Neural progenitor cell (in vitro differentiated cells): ENCODE measurements at regions not wholly inside any gene's neighbourhood (a gene's known extent, or its start where the extent isn't known, plus 50 kb on each side); places are given as distances from the start of the nearest gene placed in this dataset.

ENCODE experiments used
- DNase-seq: peaks from one replicate; pipeline ENCODE4 v3.0.0-alpha.2; 2016; ENCODE audit warnings: low spot score
- H2AFZ ChIP-seq: fragments of 200-600 bp; sonication (generic); replicated peaks from 2 replicates; pipeline ENCODE4 v1.6.1; 2016; ENCODE audit warnings: antibody characterized with exemption
- H3F3A ChIP-seq: fragments of 200-600 bp; sonication (generic); 2 replicates; pipeline ENCODE4 v1.6.1; 2016; ENCODE audit warnings: antibody characterized with exemption, low read depth
- H3K27ac ChIP-seq: fragments of 200-600 bp; sonication (generic); 2 replicates; pipeline ENCODE4 v1.5.1; 2016; ENCODE audit warnings: mild to moderate bottlenecking
- H3K27me3 ChIP-seq: fragments of 200-600 bp; sonication (generic); 2 replicates; pipeline ENCODE4 v1.6.1; 2016; ENCODE audit warnings: mild to moderate bottlenecking, moderate library complexity
- H3K36me3 ChIP-seq: fragments of 200-600 bp; sonication (generic); 2 replicates; pipeline ENCODE4 v1.5.1; 2016
- H3K4me1 ChIP-seq: fragments of 200-600 bp; sonication (generic); 2 replicates; pipeline ENCODE4 v1.6.1; 2016; ENCODE audit warnings: mixed run types
- H3K4me2 ChIP-seq: fragments of 200-600 bp; sonication (generic); 2 replicates; pipeline ENCODE4 v1.6.1; 2016
- H3K4me3 ChIP-seq: fragments of 200-600 bp; sonication (generic); 2 replicates; pipeline ENCODE4 v1.5.1; 2016
- H3K79me2 ChIP-seq: fragments of 200-600 bp; sonication (generic); 2 replicates; pipeline ENCODE4 v1.6.1; 2016; ENCODE audit warnings: low read depth
- H3K9ac ChIP-seq: fragments of 200-600 bp; sonication (generic); 2 replicates; pipeline ENCODE4 v1.6.1; 2016
- H3K9me3 ChIP-seq: fragments of 200-600 bp; sonication (generic); 2 replicates; pipeline ENCODE4 v1.5.1; 2016; ENCODE audit warnings: low read depth
- H4K20me1 ChIP-seq: fragments of 200-600 bp; sonication (generic); 2 replicates; pipeline ENCODE4 v1.6.1; 2016; ENCODE audit warnings: low read depth
- H3K27ac Mint-ChIP-seq: 3 replicates; pipeline ENCODE4 v1.8.0; 2021; ENCODE audit warnings: mixed read lengths
- H3K27me3 Mint-ChIP-seq: 2 replicates; pipeline ENCODE4 v1.8.0; 2022; ENCODE audit warnings: low read depth, mild to moderate bottlenecking, inconsistent platforms, moderate library complexity, mixed read lengths; ENCODE audit not compliant: insufficient read depth
- H3K36me3 Mint-ChIP-seq: 3 replicates; pipeline ENCODE4 v1.8.0; 2021; ENCODE audit warnings: mixed read lengths
- H3K4me1 Mint-ChIP-seq: 3 replicates; pipeline ENCODE4 v1.8.0; 2021; ENCODE audit warnings: mixed read lengths
- H3K4me3 Mint-ChIP-seq: 3 replicates; pipeline ENCODE4 v1.8.0; 2021; ENCODE audit warnings: mild to moderate bottlenecking, moderate library complexity, mixed read lengths
- H3K9me3 Mint-ChIP-seq: 3 replicates; pipeline ENCODE4 v1.8.0; 2020; ENCODE audit warnings: mixed read lengths
- EZH2 ChIP-seq: fragments of 200-600 bp; sonication (generic); IDR thresholded peaks from 2 replicates; pipeline ENCODE4 v1.6.1; 2017; ENCODE audit warnings: antibody characterized with exemption, mild to moderate bottlenecking, moderate library complexity
- EZH2phosphoT487 ChIP-seq: fragments of 200-600 bp; sonication (generic); IDR thresholded peaks from 2 replicates; pipeline ENCODE4 v1.6.1; 2017; ENCODE audit warnings: antibody characterized with exemption
- TF ChIP-seq, protein P1 (sequence below): fragments of 200-600 bp; sonication (generic); IDR thresholded peaks from 2 replicates; pipeline ENCODE4 v1.5.1; 2017; ENCODE audit warnings: antibody characterized with exemption, mild to moderate bottlenecking

DNA sequence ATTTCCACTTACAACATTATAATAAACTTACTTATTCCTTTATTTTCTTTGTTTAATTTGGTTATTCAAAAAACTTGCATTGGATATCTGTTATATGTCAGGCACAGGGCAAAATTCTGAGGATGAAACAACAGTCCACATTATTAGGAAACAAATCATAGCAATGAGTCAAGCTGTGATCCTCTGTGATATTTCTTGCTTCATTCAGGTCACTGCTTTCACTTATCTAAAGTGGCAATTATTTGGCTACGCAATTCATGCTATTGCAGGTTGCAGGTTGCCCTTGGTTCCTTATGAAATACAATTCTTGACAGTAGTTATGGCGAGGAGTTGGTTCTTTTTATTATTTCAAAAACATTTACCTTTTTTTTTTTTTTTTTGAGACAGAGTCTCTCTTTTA lies 66.4 kb upstream of the CNTN6 start:
- Histone ChIP-seq H3K4me2 (no peak overlapping the region), H3K9me3 (no peaks in the 10 kb centered on the region), H3K4me3 (no peak overlapping the region), H3K4me1 (no peaks in the 10 kb centered on the region), H3K36me3 (no peaks in the 10 kb centered on the region), H3K27me3 (no peaks in the 10 kb centered on the region), H3K79me2 (no peaks in the 10 kb centered on the region), H4K20me1 (no peaks in the 10 kb centered on the region), H3K27ac (no peak overlapping the region), H3K9ac (no peak overlapping the region), H2AFZ (no peak overlapping the region), H3F3A (no peaks in the 10 kb centered on the region)
- no peak for DNase-seq
- Mint-ChIP-seq H3K27me3 (peaks cover 3% of the 10 kb centered on the region), H3K4me3 (no peak overlapping the region), H3K4me1 (no peaks in the 10 kb centered on the region), H3K9me3 (no peaks in the 10 kb centered on the region), H3K27ac (no peak overlapping the region), H3K36me3 (no peaks in the 10 kb centered on the region)
- TF ChIP-seq, protein P1, sequence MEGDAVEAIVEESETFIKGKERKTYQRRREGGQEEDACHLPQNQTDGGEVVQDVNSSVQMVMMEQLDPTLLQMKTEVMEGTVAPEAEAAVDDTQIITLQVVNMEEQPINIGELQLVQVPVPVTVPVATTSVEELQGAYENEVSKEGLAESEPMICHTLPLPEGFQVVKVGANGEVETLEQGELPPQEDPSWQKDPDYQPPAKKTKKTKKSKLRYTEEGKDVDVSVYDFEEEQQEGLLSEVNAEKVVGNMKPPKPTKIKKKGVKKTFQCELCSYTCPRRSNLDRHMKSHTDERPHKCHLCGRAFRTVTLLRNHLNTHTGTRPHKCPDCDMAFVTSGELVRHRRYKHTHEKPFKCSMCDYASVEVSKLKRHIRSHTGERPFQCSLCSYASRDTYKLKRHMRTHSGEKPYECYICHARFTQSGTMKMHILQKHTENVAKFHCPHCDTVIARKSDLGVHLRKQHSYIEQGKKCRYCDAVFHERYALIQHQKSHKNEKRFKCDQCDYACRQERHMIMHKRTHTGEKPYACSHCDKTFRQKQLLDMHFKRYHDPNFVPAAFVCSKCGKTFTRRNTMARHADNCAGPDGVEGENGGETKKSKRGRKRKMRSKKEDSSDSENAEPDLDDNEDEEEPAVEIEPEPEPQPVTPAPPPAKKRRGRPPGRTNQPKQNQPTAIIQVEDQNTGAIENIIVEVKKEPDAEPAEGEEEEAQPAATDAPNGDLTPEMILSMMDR = no peak
- TF ChIP-seq EZH2 (no peak), EZH2phosphoT487 (no peak)

DNA sequence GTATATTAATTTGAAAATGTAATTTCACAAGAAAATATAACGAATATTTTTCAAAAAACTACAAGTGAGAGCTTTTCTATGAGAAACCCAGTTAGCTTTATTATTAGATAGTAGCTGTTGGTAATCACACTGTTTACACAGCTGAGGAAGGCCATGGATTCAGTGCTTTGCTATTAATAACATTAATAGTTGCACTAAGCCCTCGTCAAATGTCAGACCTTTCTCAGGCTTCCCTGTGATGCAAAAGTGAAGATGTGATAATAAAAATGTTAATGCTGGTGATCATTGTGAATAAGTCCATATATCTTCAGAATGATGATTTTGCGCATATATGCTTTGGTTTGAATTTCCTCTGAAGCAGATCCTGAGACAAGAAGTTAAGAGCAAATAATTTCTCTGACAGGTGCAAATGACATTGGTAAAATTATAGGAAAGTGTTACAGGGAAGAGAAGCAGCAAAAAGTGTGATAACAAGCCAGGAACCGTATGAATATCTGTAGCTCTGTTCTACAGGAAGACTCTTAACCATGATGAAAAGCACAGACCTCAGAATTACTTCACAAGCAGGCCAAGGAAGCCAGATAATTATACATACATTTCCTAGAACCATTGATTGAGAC lies 56.5 kb upstream of the CNTN6 start:
- Mint-ChIP-seq H3K27ac (no peak overlapping the region), H3K36me3 (no peaks in the 10 kb centered on the region), H3K9me3 (peaks cover 3% of the 10 kb centered on the region), H3K4me3 (no peak overlapping the region), H3K4me1 (no peaks in the 10 kb centered on the region), H3K27me3 (no peaks in the 10 kb centered on the region)
- Histone ChIP-seq H3K9ac (no peak overlapping the region), H2AFZ (no peak overlapping the region), H3K79me2 (no peaks in the 10 kb centered on the region), H3K4me3 (no peak overlapping the region), H3K4me1 (no peaks in the 10 kb centered on the region), H3K36me3 (no peaks in the 10 kb centered on the region), H3K9me3 (peaks cover 5% of the 10 kb centered on the region), H3K4me2 (no peak overlapping the region), H3F3A (no peaks in the 10 kb centered on the region), H3K27me3 (no peaks in the 10 kb centered on the region), H3K27ac (no peak overlapping the region), H4K20me1 (no peaks in the 10 kb centered on the region)
- TF ChIP-seq, protein P1 = no peak
- TF ChIP-seq EZH2 (no peak), EZH2phosphoT487 (no peak)
- no peak for DNase-seq

- Histone ChIP-seq H3K4me3 (no peak overlapping the region), H3K4me1 (no peaks in the 10 kb centered on the region), H3F3A (no peaks in the 10 kb centered on the region), H2AFZ (no peak overlapping the region), H3K79me2 (no peaks in the 10 kb centered on the region), H3K9me3 (peaks cover 5% of the 10 kb centered on the region), H3K27me3 (no peaks in the 10 kb centered on the region), H3K27ac (no peak overlapping the region), H4K20me1 (no peaks in the 10 kb centered on the region), H3K9ac (no peak overlapping the region), H3K4me2 (no peak overlapping the region), H3K36me3 (no peaks in the 10 kb centered on the region)
- no peaks in the 10 kb centered on the region for H3K36me3 Mint-ChIP-seq
- no peaks in the 10 kb centered on the region for H3K27me3 Mint-ChIP-seq
- no peak overlapping the region for H3K27ac Mint-ChIP-seq
- H3K9me3 Mint-ChIP-seq = peaks cover 3% of the 10 kb centered on the region
- H3K4me1 Mint-ChIP-seq = no peaks in the 10 kb centered on the region
- DNase-seq = no peak
- H3K4me3 Mint-ChIP-seq = no peak overlapping the region
- TF ChIP-seq EZH2phosphoT487 = no peak
- TF ChIP-seq, protein P1 = no peak
Observed at GRCh38 chr3:1037631-1038030, 55.2 kb upstream of the CNTN6 start.
